ENCODE measurements at regions not wholly inside any gene's neighbourhood (a gene's known extent, or its start where the extent isn't known, plus 50 kb on each side); places are given as distances from the start of the nearest gene placed in this dataset.

DNA sequence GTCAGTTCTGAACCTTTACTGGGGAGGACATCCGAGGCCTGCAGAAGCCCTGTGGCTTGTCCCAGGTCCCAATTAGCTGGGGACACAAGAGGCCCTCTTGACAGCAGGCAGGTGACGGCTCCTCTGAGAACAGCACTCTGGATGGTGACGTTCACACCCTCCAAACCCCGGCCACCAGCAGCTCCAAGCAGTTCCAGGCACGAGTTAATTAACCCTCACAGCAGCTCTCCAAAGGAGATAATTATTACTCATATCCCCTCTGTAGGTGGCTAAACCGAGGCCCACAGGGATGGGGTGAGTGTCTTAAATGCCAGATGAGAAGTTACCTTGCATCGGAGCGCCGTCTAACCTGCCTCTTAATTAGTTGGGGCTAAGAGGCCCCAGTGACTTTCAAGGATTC, 168.9 kb upstream of the CIBAR2 start:
- TF ChIP-seq CTCF (IDR thresholded peaks at IDR 0.05) = no peak
- no peak for TF ChIP-seq EP300 (IDR thresholded peaks at IDR 0.05; ENCODE audit: borderline replicate concordance in 1 of 2, low read depth in 1 of 2, low read length in 1 of 2)
